ENCODE measurements at regions not wholly inside any gene's neighbourhood (a gene's known extent, or its start where the extent isn't known, plus 50 kb on each side); places are given as distances from the start of the nearest gene placed in this dataset.

- DNase-seq, result no peak
- in situ Hi-C loops (cut with HindIII; ENCODE audit: low pct_ligation_motif_present, low sequenced_read_pairs), result no loop called here
- Histone ChIP-seq H3K27me3 (replicated peaks) (no peaks in the 10 kb centered on the region), H3K36me3 (replicated peaks) (no peaks in the 10 kb centered on the region), H3K4me3 (ENCODE audit: low read depth, low read length) (no peak overlapping the region), H3K27ac (no peak overlapping the region)
- no peak for TF ChIP-seq CTCF (IDR thresholded peaks at IDR 0.05; ENCODE audit: low read depth, low read length, missing control alignments)
Measured at GRCh38 chr18:52063923-52064322, 276.1 kb upstream of the DCC start.

- Histone ChIP-seq H3K27me3 (replicated peaks) (no peaks in the 10 kb centered on the region), H3K36me3 (replicated peaks) (no peaks in the 10 kb centered on the region), H3K4me3 (ENCODE audit: low read depth, low read length) (no peak overlapping the region), H3K27ac (no peak overlapping the region)
- in situ Hi-C loops (cut with HindIII; ENCODE audit: low pct_ligation_motif_present, low sequenced_read_pairs), result no loop called here
- no peak for TF ChIP-seq CTCF (IDR thresholded peaks at IDR 0.05; ENCODE audit: low read depth, low read length, missing control alignments)
- no peak for DNase-seq
Measured at GRCh38 chr18:52069201-52069600, 270.8 kb upstream of the DCC start.

- in situ Hi-C loops (cut with HindIII; ENCODE audit: low pct_ligation_motif_present, low sequenced_read_pairs), result no loop called here
- no peak for DNase-seq
- H3K4me3 ChIP-seq (ENCODE audit: low read depth, low read length), result no peak overlapping the region
- no peak overlapping the region for H3K27ac ChIP-seq
- TF ChIP-seq CTCF (IDR thresholded peaks at IDR 0.05; ENCODE audit: low read depth, low read length, missing control alignments), result no peak
- no peaks in the 10 kb centered on the region for H3K36me3 ChIP-seq (replicated peaks)
- H3K27me3 ChIP-seq (replicated peaks), result no peaks in the 10 kb centered on the region
Measured at GRCh38 chr18:52070291-52070756, 269.7 kb upstream of the DCC start.

- Histone ChIP-seq H3K27ac (no peak overlapping the region), H3K36me3 (replicated peaks) (no peaks in the 10 kb centered on the region), H3K4me3 (ENCODE audit: low read depth, low read length) (no peak overlapping the region), H3K27me3 (replicated peaks) (no peaks in the 10 kb centered on the region)
- no peak for DNase-seq
- TF ChIP-seq CTCF (IDR thresholded peaks at IDR 0.05; ENCODE audit: low read depth, low read length, missing control alignments), result no peak
- in situ Hi-C loops (cut with HindIII; ENCODE audit: low pct_ligation_motif_present, low sequenced_read_pairs), result no loop called here
Measured at GRCh38 chr18:52077251-52077983, 262.6 kb upstream of the DCC start.

GRCh38 chr18:52082246-52082645, 257.8 kb upstream of the DCC start:
- H3K27ac ChIP-seq, result no peak overlapping the region
- H3K27me3 ChIP-seq (replicated peaks), result no peaks in the 10 kb centered on the region
- no peak overlapping the region for H3K4me3 ChIP-seq (ENCODE audit: low read depth, low read length)
- in situ Hi-C loops (cut with HindIII; ENCODE audit: low pct_ligation_motif_present, low sequenced_read_pairs), result no loop called here
- no peak for DNase-seq
- no peaks in the 10 kb centered on the region for H3K36me3 ChIP-seq (replicated peaks)
- no peak for TF ChIP-seq CTCF (IDR thresholded peaks at IDR 0.05; ENCODE audit: low read depth, low read length, missing control alignments)

- no peak for DNase-seq
- no peaks in the 10 kb centered on the region for H3K36me3 ChIP-seq (replicated peaks)
- in situ Hi-C loops (cut with HindIII; ENCODE audit: low pct_ligation_motif_present, low sequenced_read_pairs), result no loop called here
Measured at GRCh38 chr18:52087140-52087539, 252.9 kb upstream of the DCC start.

More at GRCh38 chr18:52087140-52087539, 252.9 kb upstream of the DCC start:
- H3K27me3 ChIP-seq (replicated peaks), result no peaks in the 10 kb centered on the region
- no peak overlapping the region for H3K27ac ChIP-seq
- H3K4me3 ChIP-seq (ENCODE audit: low read depth, low read length), result no peak overlapping the region
- no peak for TF ChIP-seq CTCF (IDR thresholded peaks at IDR 0.05; ENCODE audit: low read depth, low read length, missing control alignments)

Measured in brain microvascular endothelial cell (primary cell).